HCT116 (cell line): ENCODE measurements at regions not wholly inside any gene's neighbourhood (a gene's known extent, or its start where the extent isn't known, plus 50 kb on each side); places are given as distances from the start of the nearest gene placed in this dataset.

Experiments used
- ATAC-seq: fragments of 200-7000 bp; cut with Tn5 transposase; 2 replicates; pipeline ENCODE4 v1.9.1; 2020; ENCODE audit warnings: mild to moderate bottlenecking, moderate library complexity
- BruUV-seq: library from RNA; stranded (reverse); fragments of 400-500 nt; replicated peaks from 2 replicates; lab custom pipeline; 2021; lab: Mats Ljungman, UMichigan
- CTCF ChIA-PET: fragments of 300-600 bp; sonication (Branson Sonifier 250); formaldehyde crosslinking; loops from one replicate; lab custom pipeline; 2021; ENCODE audit warnings: antibody characterized with exemption; lab: Charles Lee
- POLR2A ChIA-PET: fragments of 300-600, 350-600 bp; sonication (Branson Sonifier 250); formaldehyde crosslinking; loops from one replicate; lab custom pipeline; 2021; ENCODE audit warnings: antibody characterized with exemption; lab: Charles Lee
- RAD21 ChIA-PET, 2 experiments: fragments of 300-600 bp; sonication (Branson Sonifier 250); formaldehyde crosslinking; loops; one replicate each; lab custom pipeline; 2023; ENCODE audit warnings: low total read pairs in 2 of 2; ENCODE audit not compliant: uncharacterized antibody in 2 of 2, unreplicated experiment in 2 of 2, low non-redundant PET in 1 of 2; lab: Charles Lee
- DNase-seq: peaks from one replicate; pipeline ENCODE4 v3.0.0-alpha.2; 2010; ENCODE audit warnings: low read depth, low spot score
- H2AFZ ChIP-seq: fragments of 200-600 bp; shearing (Covaris generic), sonication (generic); 2 replicates; pipeline ENCODE4 v1.6.1; 2017; ENCODE audit warnings: low read depth, mixed run types, mixed read lengths, antibody characterized with exemption, low read length; ENCODE audit not compliant: poor library complexity, severe bottlenecking
- H3K27ac ChIP-seq: 2 replicates; pipeline ENCODE4 v1.5.1; 2012; ENCODE audit warnings: low read depth, low read length
- H3K27me3 ChIP-seq: fragments of 200-600 bp; sonication (generic); 2 replicates; pipeline ENCODE4 v1.6.1; 2016; ENCODE audit warnings: mixed run types, low read length, mixed read lengths; ENCODE audit not compliant: insufficient read depth
- H3K36me3 ChIP-seq, 2 experiments: fragments of 200-500 bp in 1 of 2; fragments of 200-600 bp in 1 of 2; sonication (Bioruptor generic) in 1 of 2; sonication (generic) in 1 of 2; 2 replicates each; pipeline versions ENCODE4 v1.5.1 to v1.6.1; 2014 to 2016; ENCODE audit warnings: low read length in 2 of 2, inconsistent platforms in 1 of 2, mixed read lengths in 1 of 2, mixed run types in 1 of 2; ENCODE audit not compliant: insufficient read depth in 2 of 2, control insufficient read depth in 1 of 2
- H3K4me1 ChIP-seq, 2 experiments: fragments of 200-600 bp in 1 of 2; sonication (generic) in 1 of 2; 2 replicates each; pipeline versions ENCODE4 v1.5.1 to v1.6.1; 2012 to 2017; ENCODE audit warnings: low read length in 2 of 2, inconsistent platforms in 1 of 2, mild to moderate bottlenecking in 1 of 2, mixed read lengths in 1 of 2, mixed run types in 1 of 2, moderate library complexity in 1 of 2; ENCODE audit not compliant: insufficient read depth in 2 of 2, control insufficient read depth in 1 of 2
- H3K4me2 ChIP-seq: fragments of 200-600 bp; sonication (generic); 2 replicates; pipeline ENCODE4 v1.6.1; 2017; ENCODE audit warnings: mixed run types, low read length, mixed read lengths
- H3K4me3 ChIP-seq, 2 experiments: fragments of 200-600 bp in 1 of 2; sonication (generic) in 1 of 2; replicated peaks in 1 of 2; 2 replicates each; pipeline ENCODE4 v1.5.1; 2011 to 2016; ENCODE audit warnings: low read length in 2 of 2, control low read depth in 1 of 2, low read depth in 1 of 2, mild to moderate bottlenecking in 1 of 2, mixed read lengths in 1 of 2, mixed run types in 1 of 2
- H3K79me2 ChIP-seq: fragments of 200-600 bp; sonication (generic); 2 replicates; pipeline ENCODE4 v1.6.1; 2017; ENCODE audit warnings: mild to moderate bottlenecking, mixed run types, low read length, moderate library complexity, mixed read lengths; ENCODE audit not compliant: insufficient read depth
- H3K9ac ChIP-seq: fragments of 200-600 bp; sonication (generic); 2 replicates; pipeline ENCODE4 v1.6.1; 2016; ENCODE audit warnings: low read length, mixed read lengths
- H3K9me2 ChIP-seq: fragments of 200-600 bp; sonication (generic), shearing (Covaris generic); 2 replicates; pipeline ENCODE4 v1.6.1; 2017; ENCODE audit warnings: mixed run types, mild to moderate bottlenecking, moderate library complexity; ENCODE audit not compliant: insufficient read depth
- H3K9me3 ChIP-seq, 2 experiments: fragments of 200-500 bp in 1 of 2; fragments of 200-600 bp in 1 of 2; sonication (Bioruptor generic) in 1 of 2; sonication (generic) in 1 of 2; 2 replicates each; pipeline ENCODE4 v1.6.1; 2014 to 2017; ENCODE audit warnings: low read length in 2 of 2, mixed read lengths in 2 of 2, inconsistent platforms in 1 of 2, low read depth in 1 of 2, mild to moderate bottlenecking in 1 of 2, mixed run types in 1 of 2, moderate library complexity in 1 of 2; ENCODE audit not compliant: control insufficient read depth in 1 of 2, insufficient read depth in 1 of 2
- H4K20me1 ChIP-seq: fragments of 200-600 bp; sonication (generic), shearing (Covaris generic); 2 replicates; pipeline ENCODE4 v1.6.1; 2017; ENCODE audit warnings: mixed run types, mild to moderate bottlenecking, moderate library complexity; ENCODE audit not compliant: insufficient read depth
- CEBPB ChIP-seq: IDR thresholded peaks from 2 replicates; pipeline ENCODE4 v1.6.1; 2012; ENCODE audit warnings: low read depth
- EGR1 ChIP-seq: IDR thresholded peaks from 2 replicates; pipeline ENCODE4 v1.6.1; 2012; ENCODE audit warnings: low read depth
- ELF1 ChIP-seq: IDR thresholded peaks from 2 replicates; pipeline ENCODE4 v1.6.1; 2012; ENCODE audit warnings: low read depth, borderline replicate concordance
- EZH2 ChIP-seq: fragments of 200-600 bp; sonication (generic); IDR thresholded peaks from 2 replicates; pipeline ENCODE4 v1.6.1; 2017; ENCODE audit warnings: antibody characterized with exemption, mixed run types
- EZH2phosphoT487 ChIP-seq: fragments of 200-600 bp; IDR thresholded peaks from 2 replicates; pipeline ENCODE4 v1.6.1; 2018; ENCODE audit warnings: antibody characterized with exemption, borderline replicate concordance
- POLR2A ChIP-seq: IDR thresholded peaks from 2 replicates; pipeline ENCODE4 v1.7.0; 2011; ENCODE audit warnings: borderline replicate concordance; ENCODE audit not compliant: insufficient read depth, insufficient read length; ENCODE audit errors: extremely low read depth
- POLR2AphosphoS5 ChIP-seq: IDR thresholded peaks from 2 replicates; pipeline ENCODE4 v1.6.1; 2011; ENCODE audit warnings: mild to moderate bottlenecking, low read depth, low read length, moderate library complexity
- SP1 ChIP-seq: IDR thresholded peaks from 2 replicates; pipeline ENCODE4 v1.6.1; 2012; ENCODE audit warnings: low read depth
- SRF ChIP-seq: IDR thresholded peaks from 2 replicates; pipeline ENCODE4 v1.6.1; 2012; ENCODE audit warnings: low read depth
- TCF7L2 ChIP-seq: IDR thresholded peaks from 2 replicates; pipeline ENCODE4 v1.7.0; 2011; ENCODE audit warnings: borderline replicate concordance, inconsistent platforms; ENCODE audit not compliant: insufficient read depth, insufficient read length; ENCODE audit errors: extremely low read depth
- YY1 ChIP-seq: IDR thresholded peaks from 2 replicates; pipeline ENCODE4 v1.6.1; 2011; ENCODE audit warnings: low read length, low read depth, moderate library complexity, mild to moderate bottlenecking; ENCODE audit not compliant: insufficient replicate concordance; ENCODE audit errors: extremely low read depth
- ZBTB33 ChIP-seq: IDR thresholded peaks from 2 replicates; pipeline ENCODE4 v1.6.1; 2011; ENCODE audit warnings: mild to moderate bottlenecking, low read length, moderate library complexity; ENCODE audit not compliant: insufficient replicate concordance; ENCODE audit errors: extremely low read depth
- ZNF274 ChIP-seq: fragments of 200-500 bp; sonication (Bioruptor generic); IDR thresholded peaks from 2 replicates; pipeline ENCODE4 v1.6.1; 2014; ENCODE audit warnings: mild to moderate bottlenecking, low read depth, low read length, inconsistent platforms
- intact Hi-C: fragments of 100-400 bp; cut with micrococcal nuclease; formaldehyde crosslinking; loops from 2 replicates; pipeline ENCODE4 v1.10.0; 2022
- TF ChIP-seq, protein P1 (sequence below), 3 experiments: fragments of 200-600 bp in 1 of 3; sonication (generic) in 1 of 3; IDR thresholded peaks in 2 of 3; conservative IDR thresholded peaks in 1 of 3; 2 replicates each; pipeline ENCODE4 v1.5.1; 2012 to 2017; ENCODE audit warnings: low read depth in 2 of 3, low read length in 2 of 3, antibody characterized with exemption in 1 of 3, borderline replicate concordance in 1 of 3, control low read depth in 1 of 3, mild to moderate bottlenecking in 1 of 3, mixed read lengths in 1 of 3, mixed run types in 1 of 3, moderate library complexity in 1 of 3; ENCODE audit not compliant: insufficient read depth in 1 of 3
- TF ChIP-seq, protein P2 (sequence below): IDR thresholded peaks from 2 replicates; pipeline ENCODE4 v1.6.1; 2012

- H3K4me1 ChIP-seq = no peaks in the 10 kb centered on the region
- no peak for ATAC-seq
- H3K4me3 ChIP-seq = no peak overlapping the region
- no peak overlapping the region for H2AFZ ChIP-seq
- no peak overlapping the region for H3K4me2 ChIP-seq
- H3K79me2 ChIP-seq = no peaks in the 10 kb centered on the region
- no peaks in the 10 kb centered on the region for H3K36me3 ChIP-seq
- H3K9ac ChIP-seq = no peak overlapping the region
- POLR2A ChIA-PET = no interaction called here
- H3K9me2 ChIP-seq = no peaks in the 10 kb centered on the region
- H4K20me1 ChIP-seq = no peaks in the 10 kb centered on the region
- intact Hi-C loops = no loop called here
- CTCF ChIA-PET = no interaction called here
- RAD21 ChIA-PET = no interaction called here
- H3K27ac ChIP-seq = no peak overlapping the region
- no TSS peak for BruUV-seq
- no peak for DNase-seq
- H3K27me3 ChIP-seq = no peaks in the 10 kb centered on the region
- TF ChIP-seq POLR2AphosphoS5 = no peak
- H3K9me3 ChIP-seq = no peaks in the 10 kb centered on the region
Measured at GRCh38 chr3:81837071-81837593, 75.7 kb upstream of the GBE1 start.

GRCh38 chr3:81829937-81830336, 68.5 kb upstream of the GBE1 start:
- Histone ChIP-seq H3K27ac (no peak overlapping the region), H3K9me3 (no peaks in the 10 kb centered on the region), H3K9ac (no peak overlapping the region), H3K36me3 (no peaks in the 10 kb centered on the region), H3K4me2 (no peak overlapping the region), H3K4me3 (no peak overlapping the region), H4K20me1 (no peaks in the 10 kb centered on the region), H3K9me2 (no peaks in the 10 kb centered on the region), H2AFZ (no peak overlapping the region), H3K4me1 (no peaks in the 10 kb centered on the region), H3K27me3 (no peaks in the 10 kb centered on the region), H3K79me2 (no peaks in the 10 kb centered on the region)
- intact Hi-C loops = no loop called here
- TF ChIP-seq POLR2AphosphoS5 (no peak), EGR1 (no peak), SP1 (no peak), TCF7L2 (no peak), YY1 (no peak), CEBPB (no peak), ZNF274 (no peak), ELF1 (no peak), POLR2A (no peak), EZH2phosphoT487 (no peak), SRF (no peak), ZBTB33 (no peak), EZH2 (no peak)
- TF ChIP-seq, protein P1, sequence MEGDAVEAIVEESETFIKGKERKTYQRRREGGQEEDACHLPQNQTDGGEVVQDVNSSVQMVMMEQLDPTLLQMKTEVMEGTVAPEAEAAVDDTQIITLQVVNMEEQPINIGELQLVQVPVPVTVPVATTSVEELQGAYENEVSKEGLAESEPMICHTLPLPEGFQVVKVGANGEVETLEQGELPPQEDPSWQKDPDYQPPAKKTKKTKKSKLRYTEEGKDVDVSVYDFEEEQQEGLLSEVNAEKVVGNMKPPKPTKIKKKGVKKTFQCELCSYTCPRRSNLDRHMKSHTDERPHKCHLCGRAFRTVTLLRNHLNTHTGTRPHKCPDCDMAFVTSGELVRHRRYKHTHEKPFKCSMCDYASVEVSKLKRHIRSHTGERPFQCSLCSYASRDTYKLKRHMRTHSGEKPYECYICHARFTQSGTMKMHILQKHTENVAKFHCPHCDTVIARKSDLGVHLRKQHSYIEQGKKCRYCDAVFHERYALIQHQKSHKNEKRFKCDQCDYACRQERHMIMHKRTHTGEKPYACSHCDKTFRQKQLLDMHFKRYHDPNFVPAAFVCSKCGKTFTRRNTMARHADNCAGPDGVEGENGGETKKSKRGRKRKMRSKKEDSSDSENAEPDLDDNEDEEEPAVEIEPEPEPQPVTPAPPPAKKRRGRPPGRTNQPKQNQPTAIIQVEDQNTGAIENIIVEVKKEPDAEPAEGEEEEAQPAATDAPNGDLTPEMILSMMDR (IDR thresholded peaks at IDR 0.05 in 2 of 3, conservative IDR thresholded peaks at IDR 0.05 in 1 of 3; ENCODE audit: borderline replicate concordance in 1 of 3, insufficient read depth in 1 of 3, low read depth in 2 of 3, low read length in 2 of 3) = no peak
- TF ChIP-seq, protein P2, sequence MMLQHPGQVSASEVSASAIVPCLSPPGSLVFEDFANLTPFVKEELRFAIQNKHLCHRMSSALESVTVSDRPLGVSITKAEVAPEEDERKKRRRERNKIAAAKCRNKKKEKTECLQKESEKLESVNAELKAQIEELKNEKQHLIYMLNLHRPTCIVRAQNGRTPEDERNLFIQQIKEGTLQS = no peak
- no peak for DNase-seq
- ATAC-seq = no peak
- ChIA-PET RAD21 (no interaction called here), CTCF (no interaction called here), POLR2A (no interaction called here)
- BruUV-seq = no TSS peak
